ENCODE measurements at regions not wholly inside any gene's neighbourhood (a gene's known extent, or its start where the extent isn't known, plus 50 kb on each side); places are given as distances from the start of the nearest gene placed in this dataset.

- no peak overlapping the region for H3K9ac ChIP-seq (ENCODE audit: insufficient read depth, low read length, poor library complexity, severe bottlenecking)
- no peak for DNase-seq
- H3K4me3 ChIP-seq (replicated peaks in 1 of 3; ENCODE audit: low read depth in 2 of 3, low read length in 3 of 3), result no peak overlapping the region
- no peaks in the 10 kb centered on the region for H4K20me1 ChIP-seq (ENCODE audit: insufficient read depth, low read length)
- Mint-ChIP-seq H3K27ac (no peak overlapping the region), H3K27me3 (ENCODE audit: low read depth in 3 of 3) (peaks cover 1 to 4% (median 2%) of the 10 kb centered on the region in 3 donors), H3K36me3 (no peaks in the 10 kb centered on the region), H3K4me1 (no peaks in the 10 kb centered on the region), H3K9me3 (peaks cover 0 to 13% (median 1%) of the 10 kb centered on the region in 7 donors), H3K4me3 (no peak overlapping the region)
- H3K27me3 ChIP-seq (ENCODE audit: control insufficient read depth in 2 of 2, insufficient read depth in 2 of 2, low read length in 2 of 2), result no peaks in the 10 kb centered on the region
- no peaks in the 10 kb centered on the region for H3K79me2 ChIP-seq (ENCODE audit: insufficient read depth, low read length)
- no peak overlapping the region for H3K27ac ChIP-seq (ENCODE audit: low read depth in 1 of 2, low read length in 2 of 2)
- peaks cover 0 to 4% of the 10 kb centered on the region in 2 donors for H3K9me3 ChIP-seq (replicated peaks in 1 of 2; ENCODE audit: control insufficient read depth in 1 of 2, insufficient read depth in 1 of 2, low read length in 2 of 2)
- TF ChIP-seq CTCF (IDR thresholded peaks at IDR 0.05), result no peak
- H3K4me2 ChIP-seq (replicated peaks; ENCODE audit: extremely low read depth, low read length, poor library complexity, severe bottlenecking), result no peak overlapping the region
- intact Hi-C loops (cut with micrococcal nuclease), result no loop called here
- H3K36me3 ChIP-seq (replicated peaks in 1 of 2; ENCODE audit: control insufficient read depth in 1 of 2, insufficient read depth in 2 of 2, low read length in 2 of 2), result no peaks in the 10 kb centered on the region
- no peak overlapping the region for H2AFZ ChIP-seq (ENCODE audit: insufficient read depth, low read depth, low read length, poor library complexity, severe bottlenecking)
- H3K4me1 ChIP-seq (ENCODE audit: control insufficient read depth in 1 of 2, insufficient read depth in 2 of 2, low read length in 2 of 2), result no peaks in the 10 kb centered on the region
Measured at GRCh38 chr11:116439361-116439677, 333.5 kb downstream of the BUD13 start.

- Histone ChIP-seq H3K4me1 (ENCODE audit: control insufficient read depth in 1 of 2, insufficient read depth in 2 of 2, low read length in 2 of 2) (no peaks in the 10 kb centered on the region), H2AFZ (ENCODE audit: insufficient read depth, low read depth, low read length, poor library complexity, severe bottlenecking) (no peak overlapping the region), H3K36me3 (replicated peaks in 1 of 2; ENCODE audit: control insufficient read depth in 1 of 2, insufficient read depth in 2 of 2, low read length in 2 of 2) (no peaks in the 10 kb centered on the region), H3K4me3 (replicated peaks in 1 of 3; ENCODE audit: low read depth in 2 of 3, low read length in 3 of 3) (no peak overlapping the region), H3K79me2 (ENCODE audit: insufficient read depth, low read length) (no peaks in the 10 kb centered on the region), H3K4me2 (replicated peaks; ENCODE audit: extremely low read depth, low read length, poor library complexity, severe bottlenecking) (no peak overlapping the region), H4K20me1 (ENCODE audit: insufficient read depth, low read length) (no peaks in the 10 kb centered on the region), H3K9me3 (replicated peaks in 1 of 2; ENCODE audit: control insufficient read depth in 1 of 2, insufficient read depth in 1 of 2, low read length in 2 of 2) (peaks cover 0 to 4% of the 10 kb centered on the region in 2 donors), H3K27me3 (ENCODE audit: control insufficient read depth in 2 of 2, insufficient read depth in 2 of 2, low read length in 2 of 2) (no peaks in the 10 kb centered on the region), H3K9ac (ENCODE audit: insufficient read depth, low read length, poor library complexity, severe bottlenecking) (no peak overlapping the region), H3K27ac (ENCODE audit: low read depth in 1 of 2, low read length in 2 of 2) (no peak overlapping the region)
- Mint-ChIP-seq H3K9me3 (peaks cover 0 to 13% (median 1%) of the 10 kb centered on the region in 7 donors), H3K4me3 (no peak overlapping the region), H3K27me3 (ENCODE audit: low read depth in 3 of 3) (peaks cover 1 to 4% (median 2%) of the 10 kb centered on the region in 3 donors), H3K27ac (no peak overlapping the region), H3K4me1 (no peaks in the 10 kb centered on the region), H3K36me3 (no peaks in the 10 kb centered on the region)
- no peak for DNase-seq
- 94% methylated on average over 2 of the region's 6 CpGs for WGBS (ENCODE audit: insufficient coverage)
- TF ChIP-seq CTCF (IDR thresholded peaks at IDR 0.05), result no peak
- intact Hi-C loops (cut with micrococcal nuclease), result no loop called here
Measured at GRCh38 chr11:116438651-116439360, 334.0 kb downstream of the BUD13 start.

All from CD14-positive monocyte (primary cell).